KOPT-K1 (cell line): ENCODE measurements at regions not wholly inside any gene's neighbourhood (a gene's known extent, or its start where the extent isn't known, plus 50 kb on each side); places are given as distances from the start of the nearest gene placed in this dataset.

Experiments used
- H3K27ac ChIP-seq: fragments of 200-600 bp; sonication (generic); 2 replicates; pipeline ENCODE4 v1.5.1; 2016; ENCODE audit warnings: antibody characterized with exemption, mild to moderate bottlenecking, low read depth, low read length; ENCODE audit not compliant: poor library complexity, severe bottlenecking
- H3K36me3 ChIP-seq: fragments of 200-600 bp; sonication (generic); 2 replicates; pipeline ENCODE4 v1.5.1; 2017; ENCODE audit warnings: antibody characterized with exemption, mild to moderate bottlenecking, low read length, moderate library complexity; ENCODE audit not compliant: insufficient read depth
- H3K9me3 ChIP-seq: fragments of 200-600 bp; sonication (generic); 2 replicates; pipeline ENCODE4 v1.5.1; 2017; ENCODE audit warnings: antibody characterized with exemption, low read length, mild to moderate bottlenecking; ENCODE audit not compliant: insufficient read depth, poor library complexity, severe bottlenecking

- Histone ChIP-seq H3K9me3 (peaks cover 5% of the 10 kb centered on the region), H3K27ac (no peak overlapping the region), H3K36me3 (no peaks in the 10 kb centered on the region)
Measured at GRCh38 chr6:105851606-105852005, 234.5 kb upstream of the PRDM1 start.

- Histone ChIP-seq H3K27ac (no peak overlapping the region), H3K9me3 (peaks cover 5% of the 10 kb centered on the region), H3K36me3 (no peaks in the 10 kb centered on the region)
Measured at GRCh38 chr6:105851113-105851580, 235.0 kb upstream of the PRDM1 start.

- H3K36me3 ChIP-seq: no peaks in the 10 kb centered on the region
- peaks cover 4% of the 10 kb centered on the region for H3K9me3 ChIP-seq
- H3K27ac ChIP-seq: no peak overlapping the region
Measured at GRCh38 chr6:105850261-105851112, 235.6 kb upstream of the PRDM1 start.

DNA sequence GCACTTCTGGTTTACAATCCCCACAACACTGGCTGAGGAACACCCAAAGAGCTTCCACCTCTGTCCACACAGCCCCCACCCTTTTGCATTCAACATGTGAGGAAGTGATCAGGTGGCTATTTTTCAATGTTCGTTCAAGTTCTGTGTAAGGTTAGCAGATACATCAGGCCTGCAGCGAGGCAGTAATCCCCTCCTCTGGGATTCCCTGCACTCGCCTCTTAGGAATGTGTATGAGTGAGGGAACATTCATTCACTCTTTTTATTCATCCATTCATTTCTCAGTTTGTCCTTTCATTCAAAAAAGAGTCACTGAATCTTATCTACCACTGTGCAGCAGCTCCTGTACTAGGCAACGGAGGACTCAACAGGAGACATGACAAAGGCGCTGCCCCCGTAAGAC is 236.4 kb upstream of the PRDM1 start:
- Histone ChIP-seq H3K27ac (no peak overlapping the region), H3K9me3 (no peaks in the 10 kb centered on the region), H3K36me3 (no peaks in the 10 kb centered on the region)

GRCh38 chr6:105847433-105847832 is 238.7 kb upstream of the PRDM1 start:
- no peaks in the 10 kb centered on the region for H3K36me3 ChIP-seq
- H3K27ac ChIP-seq: no peak overlapping the region
- no peaks in the 10 kb centered on the region for H3K9me3 ChIP-seq

DNA sequence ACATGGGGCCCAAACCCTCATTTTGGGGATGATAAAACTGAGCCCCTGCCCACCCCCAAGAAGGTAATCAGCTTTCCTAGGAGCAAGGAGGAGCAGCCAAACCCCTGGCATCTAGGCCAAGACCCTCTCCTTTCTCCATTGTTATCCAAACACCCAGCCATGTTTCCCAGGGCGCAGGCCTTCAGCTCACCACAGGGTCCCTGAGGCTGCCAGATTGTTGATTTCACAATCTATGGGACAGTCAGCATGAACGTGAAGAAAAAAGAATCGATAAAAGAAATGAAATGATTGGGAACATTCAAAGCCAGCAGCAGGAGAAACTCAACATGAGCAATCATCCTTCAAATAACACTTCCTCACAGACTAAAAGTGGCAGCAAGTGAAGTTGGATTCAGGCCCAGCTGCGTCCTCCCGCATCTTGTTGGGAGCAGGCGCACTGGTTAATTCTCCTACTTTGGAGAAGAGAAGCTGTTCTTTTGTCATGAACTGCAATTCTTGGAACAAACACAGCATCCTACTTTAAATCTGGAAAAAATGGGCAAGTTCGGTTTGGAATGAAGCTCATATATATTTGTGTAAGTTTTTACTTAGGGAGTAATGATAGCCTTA is 241.8 kb upstream of the PRDM1 start:
- no peaks in the 10 kb centered on the region for H3K9me3 ChIP-seq
- no peaks in the 10 kb centered on the region for H3K36me3 ChIP-seq
- no peak overlapping the region for H3K27ac ChIP-seq

GRCh38 chr6:105839266-105839665 is 246.9 kb upstream of the PRDM1 start:
- H3K36me3 ChIP-seq: no peaks in the 10 kb centered on the region
- H3K9me3 ChIP-seq: no peaks in the 10 kb centered on the region

DNA sequence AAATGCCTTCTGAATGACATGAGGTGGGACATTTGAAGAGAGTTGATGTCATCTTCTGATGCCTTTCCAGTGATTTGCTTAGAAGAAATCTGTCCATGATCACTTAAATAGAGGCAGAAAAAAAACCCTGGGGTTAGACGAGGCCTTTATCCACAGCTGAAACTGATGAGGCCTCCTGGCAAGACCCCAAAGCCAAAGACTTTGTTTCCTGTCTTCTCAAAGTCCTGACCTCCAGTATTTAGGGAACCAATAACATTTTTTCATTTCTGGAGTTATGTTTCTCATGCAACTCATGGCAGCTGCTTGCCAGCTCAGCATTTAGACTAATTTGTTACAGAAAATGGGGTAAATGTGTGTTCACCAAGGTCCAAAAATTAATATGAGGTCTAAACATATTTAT is 248.0 kb upstream of the PRDM1 start:
- H3K27ac ChIP-seq: no peak overlapping the region
- H3K9me3 ChIP-seq: no peaks in the 10 kb centered on the region
- H3K36me3 ChIP-seq: no peaks in the 10 kb centered on the region

More at GRCh38 chr6:105839266-105839665, 246.9 kb upstream of the PRDM1 start:
- H3K27ac ChIP-seq: no peak overlapping the region

DNA sequence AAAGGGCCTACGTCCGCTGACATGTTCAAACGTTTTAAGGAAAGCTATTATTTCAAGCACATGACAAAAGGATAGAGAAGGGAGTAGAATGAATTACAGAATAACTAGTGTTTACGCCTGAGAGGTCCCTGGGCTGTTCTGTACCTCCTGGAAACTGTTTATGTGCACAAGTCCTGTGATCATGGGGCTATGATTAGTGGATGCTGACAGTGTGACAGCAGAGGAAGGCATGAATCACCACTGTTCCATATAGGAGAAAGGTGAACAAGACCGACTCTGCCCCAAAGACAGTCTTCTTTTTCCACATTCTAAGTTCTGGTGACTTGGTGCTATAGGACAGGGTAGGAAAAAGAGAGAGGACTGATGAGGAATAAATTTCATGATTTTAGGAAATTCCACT is 249.2 kb upstream of the PRDM1 start:
- Histone ChIP-seq H3K27ac (no peak overlapping the region), H3K9me3 (no peaks in the 10 kb centered on the region), H3K36me3 (no peaks in the 10 kb centered on the region)

DNA sequence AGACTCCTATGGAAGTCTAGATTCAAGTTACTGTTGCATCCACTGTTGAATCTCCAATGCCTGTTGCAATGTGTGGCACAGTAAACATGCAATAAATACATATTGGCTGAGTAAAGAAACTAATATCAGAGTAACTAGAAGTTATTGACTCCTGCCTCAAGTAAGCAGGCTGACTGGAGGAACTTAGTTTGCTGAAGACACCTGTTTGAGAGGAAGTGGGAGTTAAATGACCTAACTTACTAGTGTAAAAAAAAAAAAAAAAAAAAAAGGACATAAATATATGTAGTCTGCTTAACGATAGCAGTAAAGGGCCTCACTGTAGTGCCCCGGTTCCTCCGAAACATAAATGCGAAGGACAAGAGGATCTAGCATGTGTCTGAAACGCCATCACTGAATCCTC is 249.8 kb upstream of the PRDM1 start:
- H3K36me3 ChIP-seq: no peaks in the 10 kb centered on the region
- H3K27ac ChIP-seq: no peak overlapping the region
- H3K9me3 ChIP-seq: no peaks in the 10 kb centered on the region

GRCh38 chr6:105835373-105835772 is 250.8 kb upstream of the PRDM1 start:
- Histone ChIP-seq H3K27ac (no peak overlapping the region), H3K9me3 (no peaks in the 10 kb centered on the region), H3K36me3 (no peaks in the 10 kb centered on the region)

- Histone ChIP-seq H3K36me3 (no peaks in the 10 kb centered on the region), H3K9me3 (no peaks in the 10 kb centered on the region), H3K27ac (no peak overlapping the region)
Measured at GRCh38 chr6:105833959-105834947, 251.9 kb upstream of the PRDM1 start.

DNA sequence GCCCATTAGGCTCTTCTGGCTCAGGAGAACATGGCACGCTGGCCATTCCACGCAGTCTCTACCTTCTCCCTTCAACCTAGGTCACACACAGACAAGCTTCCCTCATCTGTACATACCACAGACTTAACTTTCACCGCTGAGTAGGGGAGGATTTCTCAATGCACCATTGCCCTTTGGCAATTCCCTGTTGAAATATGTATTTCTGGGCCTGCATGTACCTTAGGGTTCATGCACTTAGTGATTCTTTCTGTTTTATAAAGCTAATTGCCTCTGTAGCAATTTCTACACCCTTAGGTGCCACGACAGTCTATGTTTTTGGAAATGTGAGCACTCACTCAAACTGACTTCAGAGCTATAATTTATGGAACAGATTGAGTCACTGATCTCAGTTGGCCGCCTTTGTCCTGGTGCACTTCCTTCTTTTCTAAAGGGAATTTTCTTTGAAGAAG is 253.8 kb upstream of the PRDM1 start:
- H3K36me3 ChIP-seq: no peaks in the 10 kb centered on the region
- H3K27ac ChIP-seq: no peak overlapping the region
- H3K9me3 ChIP-seq: no peaks in the 10 kb centered on the region

DNA sequence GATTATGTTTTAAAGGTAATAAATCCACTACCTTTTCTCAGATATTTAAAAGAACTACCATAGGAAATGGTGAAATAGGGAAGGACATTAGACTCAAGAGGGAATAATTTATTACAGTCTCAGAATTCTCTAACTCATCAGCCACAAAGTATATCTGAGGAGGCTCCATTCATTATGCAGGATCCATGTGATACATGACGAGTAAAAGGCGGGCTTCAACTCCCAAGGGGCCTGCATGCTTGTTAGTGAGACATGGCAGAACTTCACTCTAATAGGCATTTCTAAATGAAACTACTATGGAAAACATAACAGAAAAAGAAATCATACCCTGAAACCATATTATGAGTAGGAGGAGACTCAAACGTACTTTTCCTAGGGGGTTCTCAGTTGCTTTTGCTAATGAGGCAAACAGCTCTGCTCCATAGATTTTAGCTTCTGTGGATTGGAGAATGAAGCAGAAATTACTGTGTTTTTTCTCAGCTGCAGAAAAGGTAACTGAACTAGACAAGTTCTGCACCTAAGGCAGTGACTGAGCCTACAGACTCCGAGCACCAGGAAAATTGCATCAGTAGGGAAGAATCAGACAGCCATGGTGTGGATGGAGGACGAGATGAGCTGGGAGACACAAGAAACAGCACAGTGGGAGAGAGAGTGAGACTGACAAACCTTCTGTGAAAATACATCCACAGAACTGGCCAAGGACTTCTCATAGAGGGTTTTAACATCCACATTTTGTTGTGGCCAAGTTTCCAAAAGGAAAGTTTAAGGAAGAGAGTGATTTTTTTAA is 254.6 kb upstream of the PRDM1 start:
- no peaks in the 10 kb centered on the region for H3K9me3 ChIP-seq
- no peaks in the 10 kb centered on the region for H3K36me3 ChIP-seq
- H3K27ac ChIP-seq: no peak overlapping the region
